ENCODE measurements at regions not wholly inside any gene's neighbourhood (a gene's known extent, or its start where the extent isn't known, plus 50 kb on each side); places are given as distances from the start of the nearest gene placed in this dataset.
"Not testable (repeated sequence)": the region's sequence is repeated elsewhere in the genome, so short reads cannot be mapped to it uniquely, and the experiment has no call there.

DNA sequence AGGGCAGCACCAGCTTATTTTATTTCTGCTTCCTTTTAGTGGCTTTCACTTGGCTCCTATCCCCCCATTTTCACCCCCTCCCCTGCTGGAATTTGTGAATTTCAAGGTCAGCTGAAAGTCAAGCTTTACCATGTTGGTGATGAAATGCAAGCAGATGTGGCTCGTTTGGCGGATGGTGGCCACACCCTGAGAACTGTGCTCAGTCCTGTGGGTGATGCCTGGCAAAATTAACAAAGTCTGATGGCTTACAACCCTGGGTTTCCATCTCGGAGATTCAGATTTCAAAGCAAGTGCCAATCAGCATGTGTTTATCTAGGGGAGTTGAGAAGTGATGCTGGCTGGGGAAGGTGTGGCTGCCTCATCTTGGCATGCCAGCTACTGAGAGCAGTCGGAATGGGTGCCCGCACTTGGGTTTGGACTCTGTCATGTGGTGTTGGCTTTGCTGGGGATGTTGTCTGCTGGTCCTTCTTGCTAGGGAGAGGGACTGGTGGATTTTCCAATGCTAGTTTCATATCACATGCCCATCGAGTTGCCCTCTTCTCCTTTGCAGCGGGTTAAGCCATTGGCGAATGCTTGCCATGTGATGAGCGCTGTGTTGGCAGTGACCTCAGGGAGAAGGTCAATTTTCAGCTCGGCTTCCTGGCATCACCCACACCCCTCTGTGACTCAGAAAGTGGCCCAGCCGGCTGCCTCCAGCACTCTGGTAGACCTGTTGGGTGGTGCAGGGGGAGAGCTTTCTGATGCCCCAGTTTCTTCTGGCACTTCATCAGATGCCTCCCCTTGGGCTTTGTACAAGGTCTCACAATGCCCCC lies 77.0 kb upstream of the PITX1 start:
- no peak for DNase-seq

DNA sequence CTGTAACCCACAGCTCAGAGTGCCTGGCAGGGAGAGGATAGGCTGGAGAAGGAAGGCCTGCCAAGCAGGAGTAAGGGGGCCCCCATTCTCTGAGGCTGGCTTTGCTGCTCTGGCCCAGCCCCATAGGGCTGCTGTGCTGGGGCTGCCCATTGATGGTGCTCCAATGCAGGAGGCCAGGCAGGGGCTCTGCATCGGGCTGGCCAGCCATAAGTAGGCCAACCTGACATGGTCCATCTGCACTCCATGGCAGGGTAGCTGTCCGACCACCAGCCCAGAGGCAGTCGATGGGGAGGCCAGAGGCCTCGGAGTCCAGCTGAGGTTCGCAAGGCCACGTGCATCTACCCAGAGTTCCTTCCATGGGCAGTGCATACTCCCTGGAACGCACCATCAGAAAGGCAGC lies 75.0 kb upstream of the PITX1 start:
- no peak for DNase-seq

DNA sequence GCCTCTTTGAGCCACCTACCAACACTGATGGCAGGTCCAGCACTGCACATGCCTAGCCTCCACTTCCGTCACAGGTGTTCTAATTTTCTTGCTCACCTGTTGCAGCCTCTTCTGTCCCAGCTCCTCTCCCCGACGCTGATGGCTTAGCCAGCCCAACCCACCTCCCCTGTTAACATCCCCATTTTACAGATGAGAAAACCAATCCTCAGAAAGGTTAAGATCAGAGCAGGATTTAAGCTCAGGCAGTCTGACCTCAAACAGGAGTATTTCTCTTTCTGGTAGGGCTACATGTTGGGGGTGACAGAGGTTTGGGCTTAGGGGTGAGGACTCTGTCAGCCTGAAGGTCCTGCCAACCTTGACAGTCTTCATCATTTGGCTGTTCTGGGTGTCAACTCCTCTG lies 74.5 kb upstream of the PITX1 start:
- no peak for DNase-seq

DNA sequence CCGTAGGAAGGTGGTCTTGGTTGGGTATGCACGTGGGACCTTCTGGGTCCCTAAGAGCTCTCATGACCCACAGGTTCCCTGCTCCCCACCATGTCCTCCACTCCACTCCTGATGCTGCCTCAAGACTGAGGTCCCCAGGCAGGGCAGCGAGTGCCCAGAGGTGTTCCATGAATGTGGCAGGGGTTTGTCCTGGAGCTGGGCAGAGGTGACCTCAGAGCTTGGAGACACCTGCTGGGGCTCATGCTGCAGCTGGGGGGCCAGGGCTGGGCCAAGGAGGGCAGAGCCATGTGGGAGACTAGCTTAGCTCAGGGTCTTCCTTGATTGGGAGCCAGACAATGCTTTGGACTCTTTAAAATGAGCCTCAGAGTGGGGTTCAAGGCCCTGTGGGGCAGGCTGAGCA lies 74.0 kb upstream of the PITX1 start:
- no peak for DNase-seq

DNA sequence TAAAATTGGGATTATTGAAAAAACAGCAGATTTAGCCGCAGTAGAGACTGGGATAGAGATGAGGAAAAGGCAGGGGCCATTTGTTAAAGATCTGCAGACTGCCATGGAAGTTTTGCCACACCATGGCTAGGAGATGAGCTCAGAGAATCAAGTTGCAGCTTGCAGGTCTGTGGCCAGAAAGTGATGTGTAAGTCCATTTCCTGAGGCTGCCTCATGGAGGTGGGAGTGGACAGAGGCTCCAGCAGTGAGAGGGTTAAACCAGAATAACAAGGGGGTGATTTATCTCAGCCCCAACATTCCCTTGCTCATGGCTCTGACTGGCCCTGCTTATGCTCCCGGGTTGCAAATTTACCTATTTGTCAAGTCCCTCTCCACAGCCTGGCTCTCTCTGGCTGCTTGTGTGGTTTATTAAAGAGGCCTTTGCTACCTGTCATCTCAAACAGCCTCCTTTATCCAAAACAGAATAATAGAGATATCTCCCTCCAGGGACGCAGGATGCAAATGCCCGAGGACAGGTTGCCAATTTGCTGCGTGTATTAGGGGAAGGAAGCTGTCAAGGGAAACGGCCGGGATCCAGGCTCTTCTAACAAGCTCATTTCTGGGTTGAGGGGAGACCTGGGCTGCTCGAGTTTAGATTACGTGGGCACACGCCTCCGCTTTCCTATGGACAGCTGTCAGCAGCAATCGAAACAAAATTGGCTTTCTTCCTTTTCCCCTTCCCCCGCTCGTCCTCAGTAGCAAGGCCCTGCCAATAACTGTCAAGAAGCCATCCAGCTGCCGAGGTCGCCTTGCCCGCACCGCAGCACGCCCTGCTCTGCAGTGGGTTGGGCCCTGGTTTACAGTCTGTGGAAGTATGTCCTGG lies 72.8 kb upstream of the PITX1 start:
- DNase-seq: no peak

DNA sequence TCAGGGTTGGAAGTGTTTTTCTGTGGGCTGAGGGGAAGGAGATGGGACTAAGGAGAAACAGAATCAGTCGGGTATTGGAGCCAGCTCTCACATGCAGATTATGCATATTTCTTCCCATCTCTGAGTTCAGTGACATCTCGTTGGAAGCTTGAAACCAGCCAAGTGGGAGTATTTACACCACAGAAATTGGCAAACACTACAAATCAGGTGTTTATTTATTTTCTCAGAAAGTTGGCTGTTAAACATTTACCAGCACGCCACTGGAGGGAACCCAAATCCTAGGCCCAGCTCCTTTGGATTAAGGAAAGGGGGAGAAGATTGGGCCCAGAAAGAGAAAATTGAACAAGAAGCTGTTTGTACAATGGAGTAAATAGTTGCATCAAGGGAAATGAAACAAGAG lies 72.1 kb upstream of the PITX1 start:
- no peak for DNase-seq

DNA sequence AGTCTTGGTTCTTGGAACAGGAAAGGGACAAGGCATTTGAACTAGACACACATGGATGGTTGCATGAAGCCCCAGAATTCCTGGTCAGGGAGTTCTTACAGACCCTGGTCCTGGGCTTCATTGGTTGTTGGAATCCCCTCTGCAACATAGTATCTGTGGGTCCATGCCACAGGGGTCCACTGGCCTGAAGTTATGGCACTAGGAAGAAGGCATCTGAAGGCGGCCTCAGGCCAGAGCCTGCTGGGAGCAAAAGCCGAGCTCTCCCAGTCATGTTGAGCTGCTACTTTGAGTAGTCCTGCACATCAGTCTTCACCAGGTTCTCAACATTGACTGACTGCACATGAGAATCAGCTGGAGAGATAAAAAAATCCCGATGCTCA lies 71.1 kb upstream of the PITX1 start:
- no peak for DNase-seq

DNA sequence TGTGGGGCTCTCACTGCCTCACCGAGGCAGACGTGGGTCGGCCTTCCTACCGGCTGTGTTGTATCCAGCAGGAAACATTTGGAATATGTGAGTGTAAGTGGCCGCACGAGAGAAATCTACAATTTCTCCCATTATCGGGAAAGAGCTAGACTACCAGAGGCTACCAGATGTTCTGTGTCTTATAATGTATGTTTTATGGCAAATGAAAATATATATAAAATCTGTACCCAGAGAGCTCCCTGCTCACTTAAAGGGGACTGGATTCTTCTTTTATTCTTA lies 69.5 kb upstream of the PITX1 start:
- DNase-seq: no peak

DNA sequence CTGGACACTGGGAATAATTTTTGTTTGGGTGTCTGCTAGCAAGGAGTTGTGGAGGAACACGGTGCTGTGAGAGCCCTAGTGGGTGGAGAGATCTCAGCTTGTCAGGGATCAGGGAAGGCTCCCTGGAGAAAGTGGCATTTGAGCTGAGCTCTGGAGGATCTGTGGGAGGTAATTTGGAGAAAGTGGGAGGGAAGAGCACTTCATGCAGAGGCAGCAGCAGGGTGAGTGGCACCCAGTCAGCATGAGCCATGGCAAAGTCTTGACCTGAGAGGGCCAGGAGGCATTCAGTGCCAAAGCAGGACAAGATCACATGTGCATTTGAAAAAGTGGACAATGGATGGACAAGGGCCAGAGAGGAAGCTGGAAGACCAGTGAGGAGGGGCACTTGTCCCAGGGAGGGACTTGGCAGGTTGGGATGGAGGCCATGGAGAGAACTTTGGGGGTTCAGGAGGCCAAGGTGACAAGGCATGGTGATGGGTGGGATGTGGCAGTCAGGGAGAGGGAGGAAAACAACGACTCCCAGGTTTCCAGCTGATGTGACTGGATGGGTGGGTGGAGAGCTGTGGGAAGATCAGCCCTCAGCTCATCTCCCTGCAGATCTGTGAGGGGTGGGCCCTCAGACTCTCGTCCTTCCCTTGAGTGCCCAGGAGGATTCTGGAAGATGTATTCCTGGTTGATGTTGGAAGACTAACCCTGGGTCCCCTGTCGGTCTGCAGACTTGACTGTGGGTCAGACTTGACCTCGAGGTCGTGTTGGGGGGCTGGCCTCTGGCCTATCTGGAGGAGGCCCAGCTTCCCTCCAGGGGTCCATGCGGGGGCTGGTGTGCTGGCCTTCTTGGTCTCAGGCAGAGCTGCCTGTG lies 68.9 kb upstream of the PITX1 start:
- DNase-seq: no peak

DNA sequence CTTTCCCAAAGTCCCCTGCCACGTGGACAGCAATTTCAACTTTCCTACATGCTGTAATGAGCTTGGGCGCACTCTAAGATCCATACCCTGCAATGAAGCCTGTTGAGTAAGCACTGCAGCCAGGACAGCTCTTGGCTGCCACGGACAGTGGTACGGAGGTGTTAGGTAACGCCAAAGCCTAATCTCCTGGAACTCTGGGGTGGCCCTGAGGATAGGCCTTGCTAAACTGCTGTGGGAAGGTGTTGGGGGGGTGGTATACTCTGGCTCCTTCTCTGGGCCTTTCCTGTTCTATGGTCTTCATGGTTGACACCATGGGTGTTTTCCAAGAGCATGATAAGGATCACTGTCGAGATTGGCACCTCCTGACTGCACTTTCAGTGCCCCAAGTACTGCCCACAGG lies 66.4 kb upstream of the PITX1 start:
- no peak for DNase-seq

DNA sequence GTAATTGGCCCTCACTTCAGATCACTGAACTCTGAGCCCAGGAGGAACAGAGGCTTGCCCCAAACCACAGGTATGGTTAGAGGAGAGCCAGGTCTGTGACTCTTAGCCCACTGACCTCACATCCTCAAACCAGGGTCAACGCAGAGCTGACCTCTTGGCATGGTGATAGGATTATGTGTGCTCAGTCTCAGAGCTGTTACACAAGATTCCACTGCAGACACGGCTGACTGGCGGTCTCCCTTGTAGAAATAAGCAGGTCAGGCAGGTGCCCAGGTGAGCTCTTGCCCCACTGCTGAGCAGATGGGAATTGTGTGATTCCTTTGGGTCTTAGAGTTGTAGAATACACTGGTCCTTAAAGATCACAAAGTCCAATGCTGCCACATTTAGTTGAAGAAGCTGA lies 66.0 kb upstream of the PITX1 start:
- no peak for DNase-seq

DNA sequence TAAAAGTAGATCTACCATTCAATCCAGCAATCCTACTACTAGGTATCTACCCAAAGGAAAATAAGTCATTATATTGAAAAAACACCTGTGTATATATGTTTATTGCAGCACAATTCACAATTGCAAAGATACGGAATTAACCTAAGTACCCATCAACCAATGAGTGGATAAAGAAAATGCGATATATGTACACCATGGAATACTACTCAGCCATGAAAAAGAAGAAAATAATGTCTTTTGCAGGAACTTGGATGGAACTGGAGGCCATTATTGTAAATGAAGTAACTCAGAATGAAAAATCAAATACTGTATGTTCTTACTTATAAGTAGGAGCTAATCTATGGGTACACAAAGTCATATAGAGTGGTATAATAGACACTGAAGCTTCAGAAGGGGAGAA lies 63.4 kb upstream of the PITX1 start:
- DNase-seq: no peak

DNA sequence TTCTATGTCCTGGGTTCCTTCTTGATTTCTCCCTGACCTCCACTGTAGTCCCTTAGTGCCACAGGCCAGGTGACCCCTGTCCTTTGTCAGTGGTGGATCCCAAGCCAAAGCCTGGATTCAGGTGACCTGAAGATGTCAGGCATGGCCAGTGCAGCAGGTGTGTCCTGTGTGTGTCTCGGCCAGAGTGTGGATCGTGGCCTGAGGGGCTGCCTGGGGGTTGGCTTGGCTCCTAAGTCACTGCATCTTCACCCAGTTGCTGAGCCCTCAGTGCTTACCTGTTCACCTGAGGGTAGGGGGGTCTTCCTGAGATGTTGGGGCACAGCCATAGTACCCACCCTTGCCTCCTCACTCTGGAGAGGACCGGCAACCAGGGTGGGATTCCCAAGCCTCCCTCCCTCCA lies 61.8 kb upstream of the PITX1 start:
- no peak for DNase-seq

DNA sequence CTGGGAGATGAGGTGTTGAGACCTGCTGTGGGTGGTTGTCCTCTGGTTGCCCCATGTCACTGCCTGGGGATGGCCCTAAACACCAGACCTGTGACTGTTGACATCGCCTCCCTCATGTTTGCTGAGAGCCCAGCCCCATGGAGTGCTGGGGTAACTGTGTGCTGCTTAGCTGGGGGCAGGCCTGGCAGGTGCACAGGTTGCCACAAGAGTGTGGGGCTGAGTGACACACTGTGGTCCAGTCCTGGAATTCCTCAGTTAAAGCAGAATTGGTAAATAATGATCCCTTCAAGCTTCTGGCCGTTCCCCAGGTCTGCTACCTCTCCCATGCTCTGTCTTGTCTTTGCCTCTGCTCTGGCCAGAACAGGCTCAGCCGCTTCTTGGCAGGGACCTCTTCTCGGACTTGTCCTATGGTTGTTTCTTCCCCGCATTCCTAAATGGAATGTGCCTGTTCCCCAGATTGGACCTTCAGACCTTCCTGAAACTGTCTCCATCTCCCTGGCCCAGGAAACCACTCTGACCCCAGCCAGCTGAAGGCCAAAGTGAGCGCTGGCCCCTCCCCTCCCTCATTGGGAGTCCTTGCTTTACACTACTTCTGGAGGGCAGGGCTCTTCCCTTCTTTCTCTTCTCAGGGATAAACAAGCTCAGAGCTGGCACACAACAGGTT lies 61.2 kb upstream of the PITX1 start:
- DNase-seq: no peak

DNA sequence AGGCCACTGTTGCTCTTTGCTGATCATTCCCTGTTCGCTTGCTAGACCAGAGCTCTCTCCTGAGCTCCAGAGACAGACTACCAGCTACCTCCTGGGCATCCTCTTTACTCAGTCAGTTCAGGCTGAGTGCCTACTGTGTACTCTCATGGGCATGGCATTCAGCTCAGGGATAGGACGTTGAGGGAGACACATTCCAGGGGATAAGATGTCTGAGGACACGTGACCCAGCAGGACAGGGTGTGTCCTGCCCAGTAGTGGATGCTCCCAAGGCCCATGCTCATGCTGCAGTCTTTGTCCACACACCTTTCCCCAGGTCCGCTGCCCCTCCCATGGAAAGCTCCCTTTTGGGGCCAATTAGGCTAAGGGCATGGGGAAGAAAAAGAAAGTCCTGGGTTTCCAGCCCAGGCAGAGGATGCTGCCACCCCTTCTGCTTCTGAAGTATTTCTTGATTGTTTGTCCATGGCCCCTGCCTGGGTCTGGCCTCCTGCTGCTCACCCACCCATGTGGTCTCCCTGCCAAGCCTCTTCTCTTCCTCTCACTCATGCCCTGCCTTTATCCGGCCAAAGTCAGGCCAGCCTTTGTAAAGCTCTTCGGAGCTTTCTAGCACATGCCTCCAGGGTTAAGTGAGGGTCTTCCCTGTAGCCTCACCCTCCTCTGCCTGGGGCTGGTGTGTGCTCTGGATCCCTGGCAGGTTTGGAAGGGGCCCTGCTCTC lies 60.5 kb upstream of the PITX1 start:
- no peak for DNase-seq

DNA sequence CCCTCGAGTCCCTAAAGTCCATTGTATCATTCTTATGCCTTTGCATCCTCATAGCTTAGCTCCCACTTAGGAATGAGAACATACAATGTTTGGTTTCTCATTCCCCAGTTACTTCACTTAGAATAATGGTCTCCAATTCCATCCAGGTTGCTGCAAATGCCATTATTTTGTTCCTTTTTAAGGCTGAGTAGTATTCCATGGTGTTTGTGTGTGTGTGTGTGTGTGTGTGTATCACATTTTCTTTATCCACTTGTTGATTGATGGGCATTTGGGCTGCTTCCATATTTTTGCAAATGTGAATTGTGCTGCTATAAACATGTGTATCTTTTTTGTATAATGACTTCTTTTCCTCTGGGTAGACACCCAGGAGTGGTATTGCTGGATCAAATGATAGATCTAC lies 59.5 kb upstream of the PITX1 start:
- not testable (repeated sequence) for DNase-seq

DNA sequence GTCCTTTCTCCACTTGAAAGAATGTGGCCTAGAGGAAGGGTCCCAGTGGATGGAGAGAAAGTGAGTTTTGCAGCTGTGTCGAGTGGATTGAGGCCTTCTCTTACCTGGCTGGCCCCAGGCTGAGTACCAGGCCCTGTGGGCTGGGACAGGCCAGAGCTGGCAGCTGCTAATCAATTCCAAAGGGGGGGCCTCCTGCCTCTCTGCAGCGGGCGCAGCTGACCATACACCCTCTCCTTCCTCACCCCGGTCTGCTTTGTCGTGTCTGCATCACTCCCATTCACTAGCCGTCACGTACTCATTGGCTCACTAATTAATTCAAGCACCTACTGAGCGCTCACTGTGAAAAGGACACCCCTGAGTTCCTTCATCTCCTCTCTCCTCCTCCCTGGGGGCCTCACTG lies 58.4 kb upstream of the PITX1 start:
- DNase-seq: no peak

DNA sequence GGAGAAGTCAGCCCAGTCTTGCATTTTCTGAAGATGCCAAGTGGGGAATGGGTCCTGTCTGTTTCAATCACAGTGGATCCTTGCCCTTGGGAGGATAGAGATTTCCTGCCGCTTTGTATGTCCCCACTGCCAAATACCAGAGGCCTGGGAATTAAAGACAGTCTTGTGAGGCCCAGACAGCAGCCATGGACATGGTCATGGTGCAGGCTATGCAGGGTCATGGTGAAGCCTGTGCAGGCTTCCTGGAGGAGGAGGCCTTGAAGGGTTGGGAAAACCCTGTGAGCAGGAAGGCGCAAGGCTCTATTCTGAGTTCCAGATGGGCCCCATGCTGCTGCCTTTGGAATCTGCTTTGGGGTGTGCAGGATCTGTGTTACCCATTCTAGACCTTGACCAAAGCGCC lies 57.3 kb upstream of the PITX1 start:
- no peak for DNase-seq

DNA sequence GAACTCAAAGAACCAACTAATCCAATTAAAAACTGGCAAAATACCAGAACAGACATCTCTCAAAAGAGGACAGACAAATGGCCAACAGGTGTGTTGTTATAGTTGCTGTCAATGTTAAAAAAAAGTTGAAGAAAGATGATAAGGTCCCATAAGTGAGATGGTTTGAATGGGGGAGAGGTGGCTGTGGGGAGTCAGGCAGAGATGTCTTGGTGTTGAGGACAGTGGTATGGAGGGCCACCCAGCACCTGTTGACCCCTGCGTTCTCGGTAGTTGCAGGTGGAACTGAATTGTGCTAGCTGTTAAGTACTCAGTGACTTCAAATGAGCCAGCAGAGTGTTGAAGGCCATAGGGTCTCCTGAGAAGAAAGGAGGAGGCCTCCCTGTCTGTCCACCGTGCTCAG lies 55.9 kb upstream of the PITX1 start:
- no peak for DNase-seq

DNA sequence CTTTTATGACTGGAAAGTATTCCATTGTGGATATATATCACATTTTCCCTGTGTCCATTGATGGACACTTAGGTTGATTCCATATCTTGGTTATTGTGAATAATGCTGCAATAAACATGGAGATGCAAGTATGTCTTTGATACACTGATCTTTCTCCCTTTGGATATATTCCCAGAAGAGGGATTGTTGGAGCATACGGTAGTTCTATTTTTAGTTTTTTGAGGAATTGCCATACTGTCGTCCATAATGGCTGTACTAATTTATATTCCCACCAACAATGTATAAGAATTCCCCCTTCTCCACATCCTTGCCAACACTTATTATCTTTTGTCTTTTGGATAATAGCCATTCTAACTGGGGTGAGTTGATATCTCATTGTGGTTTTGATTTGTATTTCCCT lies 54.9 kb upstream of the PITX1 start:
- DNase-seq: no peak

DNA sequence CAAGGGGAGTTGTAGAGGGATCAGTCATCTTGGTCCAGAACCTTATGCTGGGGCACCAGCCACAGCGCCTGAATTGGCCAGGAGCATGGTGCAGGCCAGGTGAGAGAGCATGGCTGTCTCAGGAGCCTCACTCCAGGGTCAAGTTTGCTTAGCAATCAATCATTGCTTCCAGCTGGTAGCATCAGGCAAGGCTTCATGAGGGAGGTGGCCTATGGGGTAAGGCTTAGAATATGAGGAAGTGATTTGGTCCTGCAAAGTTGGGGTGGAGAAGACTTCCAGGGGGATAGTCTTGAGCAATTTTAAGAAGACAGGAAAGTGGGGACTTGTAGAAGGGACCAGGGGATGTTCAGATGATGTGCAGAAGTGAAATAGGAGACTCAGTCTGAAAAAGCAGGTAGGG lies 53.9 kb upstream of the PITX1 start:
- no peak for DNase-seq

DNA sequence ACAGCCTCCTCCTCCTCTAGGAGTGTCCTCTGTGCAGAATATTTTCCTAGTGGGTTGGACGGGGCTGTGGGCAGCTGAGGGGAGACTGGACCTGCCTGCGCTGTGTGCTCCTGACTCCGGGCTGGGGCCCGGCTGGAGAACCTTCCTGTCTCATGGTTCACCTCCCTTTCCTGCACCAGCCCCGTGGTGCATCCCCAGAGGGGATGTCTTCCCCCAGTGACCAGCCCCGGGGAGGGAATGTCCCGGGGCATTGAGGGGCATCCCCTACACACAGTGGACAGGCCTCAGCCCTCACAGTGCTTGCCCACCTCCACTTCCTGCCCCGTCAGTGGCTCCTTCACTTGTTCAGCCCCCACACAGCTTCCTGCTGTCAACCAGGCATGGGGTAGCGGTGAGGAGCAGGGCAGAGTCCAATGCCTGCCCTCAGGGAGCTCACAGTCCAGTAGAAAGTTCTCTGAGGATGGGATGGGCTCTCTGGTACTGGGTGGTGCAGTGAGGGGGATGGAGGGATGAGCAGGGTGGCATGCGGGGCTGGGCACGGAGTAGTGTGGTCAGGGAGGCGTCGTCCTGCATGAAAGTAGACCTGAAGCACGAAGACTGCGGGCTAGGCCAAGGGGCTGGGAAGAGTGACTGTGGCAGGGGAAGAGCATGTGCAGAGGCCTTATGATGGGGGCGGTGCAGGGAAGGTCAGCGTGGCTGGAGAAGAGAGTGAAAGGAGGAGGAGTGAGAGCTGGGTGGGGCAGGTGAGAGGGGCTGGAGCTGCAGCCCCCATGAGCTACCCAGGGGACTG lies 52.1 kb upstream of the PITX1 start:
- no peak for DNase-seq
